ENCODE measurements at regions not wholly inside any gene's neighbourhood (a gene's known extent, or its start where the extent isn't known, plus 50 kb on each side); places are given as distances from the start of the nearest gene placed in this dataset.

- ATAC-seq, result no peak
- CTCF ChIA-PET, result no interaction called here
- intact Hi-C loops (cut with micrococcal nuclease), result no loop called here
These were observed 76.9 kb upstream of the RALGPS2 start for GRCh38 chr1:178648151-178648550.

GRCh38 chr1:178649582-178650350 lies 75.3 kb upstream of the RALGPS2 start:
- intact Hi-C loops (cut with micrococcal nuclease), result loop anchor here (5.0 kb wide), 1 partner anchor 107 kb away; no protein-coding TSS in a partner anchor
- peak; percentile 70 for DNase-seq
- H3K4me1 ChIP-seq (ENCODE audit: insufficient read depth, low read length), result peaks cover 47% of the 10 kb centered on the region
- H2AFZ ChIP-seq (ENCODE audit: low read length), result no peak overlapping the region
- H3F3A ChIP-seq (ENCODE audit: low read length, unreplicated experiment), result no peaks in the 10 kb centered on the region
- H3K4me3 ChIP-seq (ENCODE audit: low read length), result no peak overlapping the region
- BruUV-seq (replicated peaks), result no TSS peak
- CTCF ChIA-PET, result no interaction called here
- peak overlapping the region; percentile 59; the same call in 1 of the 2 replicates for H3K9ac ChIP-seq (ENCODE audit: low read length)
- no peak for TF ChIP-seq CTCF (conservative IDR thresholded peaks at IDR 0.05; ENCODE audit: low read depth, low read length)
- no peak for TF ChIP-seq EZH2phosphoT487 (IDR thresholded peaks at IDR 0.05; ENCODE audit: borderline replicate concordance, low read length)
- no peak for TF ChIP-seq EZH2 (IDR thresholded peaks at IDR 0.05; ENCODE audit: low read length, unreplicated experiment)
- H3K27ac ChIP-seq (ENCODE audit: low read length), result peak overlapping the region; percentile 95
- H3K36me3 ChIP-seq (ENCODE audit: low read depth, low read length), result peaks cover 9% of the 10 kb centered on the region; the same call in 1 of the 2 replicates
- no peaks in the 10 kb centered on the region for H3K9me3 ChIP-seq (ENCODE audit: low read length)
- H3K79me2 ChIP-seq (ENCODE audit: low read length), result no peaks in the 10 kb centered on the region
- POLR2A ChIA-PET (ENCODE audit: unreplicated experiment), result no interaction called here
- H4K20me1 ChIP-seq (ENCODE audit: low read length), result no peaks in the 10 kb centered on the region
- no peaks in the 10 kb centered on the region for H3K27me3 ChIP-seq (ENCODE audit: low read length)
- no peak overlapping the region for H3K4me2 ChIP-seq (ENCODE audit: low read length)
- no peaks in the 10 kb centered on the region for H3K9me2 ChIP-seq (replicated peaks; ENCODE audit: low read length)
- ATAC-seq, result no peak

More at GRCh38 chr1:178648151-178648550, 76.9 kb upstream of the RALGPS2 start:
- Histone ChIP-seq H3K79me2 (ENCODE audit: low read length) (no peaks in the 10 kb centered on the region), H3F3A (ENCODE audit: low read length, unreplicated experiment) (no peaks in the 10 kb centered on the region), H3K9me3 (ENCODE audit: low read length) (no peaks in the 10 kb centered on the region), H2AFZ (ENCODE audit: low read length) (no peak overlapping the region), H4K20me1 (ENCODE audit: low read length) (no peaks in the 10 kb centered on the region), H3K36me3 (ENCODE audit: low read depth, low read length) (no peaks in the 10 kb centered on the region), H3K27ac (ENCODE audit: low read length) (no peak overlapping the region), H3K9ac (ENCODE audit: low read length) (no peak overlapping the region), H3K27me3 (ENCODE audit: low read length) (no peaks in the 10 kb centered on the region), H3K9me2 (replicated peaks; ENCODE audit: low read length) (no peaks in the 10 kb centered on the region), H3K4me3 (ENCODE audit: low read length) (no peak overlapping the region), H3K4me1 (ENCODE audit: insufficient read depth, low read length) (peaks cover 39% of the 10 kb centered on the region), H3K4me2 (ENCODE audit: low read length) (no peak overlapping the region)
- DNase-seq, result no peak
- TF ChIP-seq EZH2 (IDR thresholded peaks at IDR 0.05; ENCODE audit: low read length, unreplicated experiment) (no peak), EZH2phosphoT487 (IDR thresholded peaks at IDR 0.05; ENCODE audit: borderline replicate concordance, low read length) (no peak), CTCF (conservative IDR thresholded peaks at IDR 0.05; ENCODE audit: low read depth, low read length) (no peak)
- POLR2A ChIA-PET (ENCODE audit: unreplicated experiment), result no interaction called here
- BruUV-seq (replicated peaks), result no TSS peak
